ENCODE measurements at regions not wholly inside any gene's neighbourhood (a gene's known extent, or its start where the extent isn't known, plus 50 kb on each side); places are given as distances from the start of the nearest gene placed in this dataset.

GRCh38 chr9:118366228-118366627, 662.0 kb downstream of the TLR4 start:
- Histone ChIP-seq H3K27me3 (ENCODE audit: insufficient read depth, low read length) (no peaks in the 10 kb centered on the region), H3K9me3 (ENCODE audit: insufficient read depth, low read depth, low read length) (peaks cover 5% of the 10 kb centered on the region), H3K27ac (ENCODE audit: low read depth, low read length) (no peak overlapping the region), H3K4me1 (ENCODE audit: insufficient read depth, low read length) (peaks cover 3% of the 10 kb centered on the region), H2AFZ (ENCODE audit: low read depth, low read length) (no peak overlapping the region), H3K9ac (ENCODE audit: low read length) (no peak overlapping the region), H3K4me3 (ENCODE audit: insufficient read depth, low read depth, low read length) (no peak overlapping the region), H3K36me3 (ENCODE audit: insufficient read depth, low read length) (no peaks in the 10 kb centered on the region), H4K20me1 (ENCODE audit: insufficient read depth, low read length) (no peaks in the 10 kb centered on the region), H3K79me2 (ENCODE audit: insufficient read depth, low read length) (no peaks in the 10 kb centered on the region), H3K4me2 (ENCODE audit: low read length) (no peak overlapping the region)
- Mint-ChIP-seq H3K36me3 (ENCODE audit: low read depth, unreplicated experiment) (no peaks in the 10 kb centered on the region), H3K27me3 (ENCODE audit: low read depth, unreplicated experiment) (no peaks in the 10 kb centered on the region), H3K27ac (ENCODE audit: unreplicated experiment) (no peak overlapping the region), H3K9me3 (ENCODE audit: unreplicated experiment) (no peaks in the 10 kb centered on the region), H3K4me1 (ENCODE audit: low read depth, unreplicated experiment) (peaks cover 3% of the 10 kb centered on the region), H3K4me3 (ENCODE audit: unreplicated experiment) (no peak overlapping the region)
- no peak for TF ChIP-seq EZH2 (IDR thresholded peaks at IDR 0.05; ENCODE audit: insufficient read depth, low read length)
- TF ChIP-seq CTCF (IDR thresholded peaks at IDR 0.05; ENCODE audit: insufficient read depth, low read depth, low read length): no peak
- DNase-seq (ENCODE audit: low read depth) (no peak), FAIRE-seq (no peak)

- Histone ChIP-seq H3K27me3 (ENCODE audit: insufficient read depth, low read length) (no peaks in the 10 kb centered on the region), H3K9ac (ENCODE audit: low read length) (no peak overlapping the region), H3K36me3 (ENCODE audit: insufficient read depth, low read length) (no peaks in the 10 kb centered on the region), H4K20me1 (ENCODE audit: insufficient read depth, low read length) (no peaks in the 10 kb centered on the region), H3K79me2 (ENCODE audit: insufficient read depth, low read length) (no peaks in the 10 kb centered on the region), H3K9me3 (ENCODE audit: insufficient read depth, low read depth, low read length) (peaks cover 5% of the 10 kb centered on the region), H2AFZ (ENCODE audit: low read depth, low read length) (no peak overlapping the region), H3K4me2 (ENCODE audit: low read length) (no peak overlapping the region), H3K4me3 (ENCODE audit: insufficient read depth, low read depth, low read length) (no peak overlapping the region), H3K27ac (ENCODE audit: low read depth, low read length) (no peak overlapping the region), H3K4me1 (ENCODE audit: insufficient read depth, low read length) (no peaks in the 10 kb centered on the region)
- Mint-ChIP-seq H3K27ac (ENCODE audit: unreplicated experiment) (no peak overlapping the region), H3K4me1 (ENCODE audit: low read depth, unreplicated experiment) (peaks cover 3% of the 10 kb centered on the region), H3K9me3 (ENCODE audit: unreplicated experiment) (no peaks in the 10 kb centered on the region), H3K4me3 (ENCODE audit: unreplicated experiment) (no peak overlapping the region), H3K27me3 (ENCODE audit: low read depth, unreplicated experiment) (no peaks in the 10 kb centered on the region), H3K36me3 (ENCODE audit: low read depth, unreplicated experiment) (no peaks in the 10 kb centered on the region)
- no peak for FAIRE-seq
- TF ChIP-seq CTCF (IDR thresholded peaks at IDR 0.05; ENCODE audit: insufficient read depth, low read depth, low read length) (no peak), EZH2 (IDR thresholded peaks at IDR 0.05; ENCODE audit: insufficient read depth, low read length) (no peak)
- no peak for DNase-seq (ENCODE audit: low read depth)
These were observed 663.2 kb downstream of the TLR4 start for GRCh38 chr9:118367383-118367782.

GRCh38 chr9:118384531-118385100, 680.4 kb downstream of the TLR4 start:
- Histone ChIP-seq H3K36me3 (ENCODE audit: insufficient read depth, low read length) (no peaks in the 10 kb centered on the region), H3K79me2 (ENCODE audit: insufficient read depth, low read length) (no peaks in the 10 kb centered on the region), H3K9ac (ENCODE audit: low read length) (no peak overlapping the region), H3K4me2 (ENCODE audit: low read length) (no peak overlapping the region), H3K4me3 (ENCODE audit: insufficient read depth, low read depth, low read length) (no peak overlapping the region), H3K27ac (ENCODE audit: low read depth, low read length) (no peak overlapping the region), H4K20me1 (ENCODE audit: insufficient read depth, low read length) (no peaks in the 10 kb centered on the region), H3K4me1 (ENCODE audit: insufficient read depth, low read length) (no peaks in the 10 kb centered on the region), H3K27me3 (ENCODE audit: insufficient read depth, low read length) (no peaks in the 10 kb centered on the region), H2AFZ (ENCODE audit: low read depth, low read length) (no peak overlapping the region), H3K9me3 (ENCODE audit: insufficient read depth, low read depth, low read length) (no peaks in the 10 kb centered on the region)
- Mint-ChIP-seq H3K36me3 (ENCODE audit: low read depth, unreplicated experiment) (no peaks in the 10 kb centered on the region), H3K27me3 (ENCODE audit: low read depth, unreplicated experiment) (no peaks in the 10 kb centered on the region), H3K9me3 (ENCODE audit: unreplicated experiment) (no peaks in the 10 kb centered on the region), H3K4me3 (ENCODE audit: unreplicated experiment) (no peak overlapping the region), H3K27ac (ENCODE audit: unreplicated experiment) (no peak overlapping the region), H3K4me1 (ENCODE audit: low read depth, unreplicated experiment) (no peaks in the 10 kb centered on the region)
- DNase-seq (ENCODE audit: low read depth) (no peak), FAIRE-seq (no peak)
- TF ChIP-seq EZH2 (IDR thresholded peaks at IDR 0.05; ENCODE audit: insufficient read depth, low read length) (no peak), CTCF (IDR thresholded peaks at IDR 0.05; ENCODE audit: insufficient read depth, low read depth, low read length) (no peak)

Data from astrocyte (in vitro differentiated cells and primary cell).